Esophagus squamous epithelium (tissue), 5 donors: ENCODE measurements at regions not wholly inside any gene's neighbourhood (a gene's known extent, or its start where the extent isn't known, plus 50 kb on each side); places are given as distances from the start of the nearest gene placed in this dataset.
"Not testable (repeated sequence)": the region's sequence is repeated elsewhere in the genome, so short reads cannot be mapped to it uniquely, and the experiment has no call there.

Source experiments
- DNase-seq: peaks from one replicate; lab custom pipeline; 2025; lab: John Stamatoyannopoulos, UW
- H3K27ac ChIP-seq, 4 donors: fragments of 200-600 bp; sonication (generic); one replicate each; pipeline ENCODE4 v1.5.1; 2016 to 2019; ENCODE audit warnings: mild to moderate bottlenecking in 1 of 4
- H3K27me3 ChIP-seq, 4 donors: fragments of 200-600 bp; sonication (generic); 1 replicate in 3 of 4; 2 replicates in 1 of 4; pipeline versions ENCODE4 v1.5.1 to v1.6.0; 2017 to 2021; ENCODE audit warnings: antibody characterized with exemption in 1 of 4
- H3K36me3 ChIP-seq, 3 donors: fragments of 200-600 bp; sonication (generic); one replicate each; pipeline ENCODE4 v1.5.1; 2016 to 2019
- H3K4me1 ChIP-seq, 3 donors: fragments of 200-600 bp; sonication (generic); one replicate each; pipeline ENCODE4 v1.5.1; 2017 to 2019
- H3K4me3 ChIP-seq, 4 donors: fragments of 200-600 bp; sonication (generic); 1 replicate in 3 of 4; 2 replicates in 1 of 4; pipeline ENCODE4 v1.5.1; 2016 to 2019; ENCODE audit warnings: mild to moderate bottlenecking in 2 of 4, moderate library complexity in 1 of 4
- H3K9me3 ChIP-seq, 3 donors: fragments of 200-600 bp; sonication (generic); one replicate each; pipeline ENCODE4 v1.5.1; 2016 to 2019
- WGBS, 2 donors: methylation state at CpG; one replicate each; pipeline ENCODE4 v1.1.5; 2018; 5-methylcytosine and 5-hydroxymethylcytosine counted together
- intact Hi-C: fragments of 100-400 bp; cut with DNase I; formaldehyde crosslinking; loops from one replicate; pipeline ENCODE4 v1.15.0; 2022
- small RNA-seq, 4 donors: library from RNA; depleted of rRNA; stranded (forward); fragments of <200 nt; gene quantifications; one replicate each; pipeline ENCODE3, GENCODE V24; 2016
- donor health status: DM: yes; HTN: yes; CAD: no.

GRCh38 chr10:46845640-46846039, 65.6 kb upstream of the PTPN20 start:
- H3K4me1 ChIP-seq, H3K27me3 ChIP-seq, DNase-seq, H3K27ac ChIP-seq, H3K9me3 ChIP-seq, H3K4me3 ChIP-seq, H3K36me3 ChIP-seq, intact Hi-C loops: not testable (repeated sequence)
- no CpG with 5 or more reads among the region's 6 CpGs for WGBS, 2 donors

DNA sequence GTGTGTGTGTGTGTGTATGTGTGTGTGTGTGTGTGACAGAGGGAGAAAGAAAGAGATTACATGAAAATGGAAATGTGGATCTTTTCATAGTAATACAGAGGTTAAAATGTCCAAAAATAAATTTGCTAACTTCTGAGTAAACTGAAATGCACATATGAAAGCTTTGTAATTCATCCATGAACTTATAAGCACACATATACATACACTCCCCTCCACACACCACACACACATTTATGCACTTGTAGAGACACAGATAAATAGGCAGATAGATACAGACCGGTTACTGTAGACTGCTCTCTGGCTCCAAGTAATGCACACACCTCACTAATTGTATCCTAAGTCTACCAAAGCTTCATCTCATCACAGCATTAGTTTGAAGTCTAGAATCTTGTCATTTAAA, 50.5 kb upstream of the PTPN20 start:
- H3K27me3 ChIP-seq, H3K4me3 ChIP-seq, H3K27ac ChIP-seq, H3K9me3 ChIP-seq, DNase-seq, H3K4me1 ChIP-seq, H3K36me3 ChIP-seq, intact Hi-C loops: not testable (repeated sequence)
- 70 to 100% methylated on average over 1 of the region's 1 CpG for WGBS, 2 donors

Small RNAs in the stretch of these regions (small RNA-seq; reads per million reads assigned to genes)
- 0 reads per million in 4 donors for gene RNA5SP311
